ENCODE measurements at regions not wholly inside any gene's neighbourhood (a gene's known extent, or its start where the extent isn't known, plus 50 kb on each side); places are given as distances from the start of the nearest gene placed in this dataset.

DNA sequence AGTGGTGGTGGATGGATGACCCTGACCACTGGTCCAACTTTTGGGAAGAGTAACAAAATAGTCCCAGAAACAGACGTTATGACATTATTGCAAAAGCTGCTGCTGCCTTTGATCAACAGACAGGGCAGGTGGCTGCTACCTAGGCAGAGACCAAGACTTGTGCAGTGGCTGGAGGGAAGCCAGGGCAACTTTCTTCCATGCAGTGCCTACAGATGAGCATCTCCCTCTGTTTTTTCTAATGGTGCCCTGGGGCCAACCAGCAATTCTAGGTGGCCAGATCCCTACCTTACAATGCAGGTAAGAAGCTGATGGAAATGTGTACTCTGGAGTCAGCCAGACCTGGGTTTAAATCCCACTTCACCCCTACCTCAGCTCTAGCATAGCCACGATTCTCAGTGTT, 283.1 kb upstream of the POU3F1 start:
- ATAC-seq, result no peak
- Histone ChIP-seq H3K4me1 (no peaks in the 10 kb centered on the region), H3K27me3 (peaks cover 33% of the 10 kb centered on the region), H3K36me3 (no peaks in the 10 kb centered on the region), H3K9me3 (peaks cover 0 to 8% (median 0%) of the 10 kb centered on the region in 3 donors), H3K4me3 (no peak overlapping the region), H3K27ac (no peak overlapping the region)
- WGBS, 2 donors (ENCODE audit: low coverage in 1 of 2), result 42% methylated on average over 2 of the region's 2 CpGs; no CpG with 5 or more reads in 1 of the 2 donors
- TF ChIP-seq EP300 (IDR thresholded peaks at IDR 0.05) (no peak), POLR2A (IDR thresholded peaks at IDR 0.05) (no peak), POLR2AphosphoS5 (IDR thresholded peaks at IDR 0.05) (no peak)
- TF ChIP-seq, protein P1, sequence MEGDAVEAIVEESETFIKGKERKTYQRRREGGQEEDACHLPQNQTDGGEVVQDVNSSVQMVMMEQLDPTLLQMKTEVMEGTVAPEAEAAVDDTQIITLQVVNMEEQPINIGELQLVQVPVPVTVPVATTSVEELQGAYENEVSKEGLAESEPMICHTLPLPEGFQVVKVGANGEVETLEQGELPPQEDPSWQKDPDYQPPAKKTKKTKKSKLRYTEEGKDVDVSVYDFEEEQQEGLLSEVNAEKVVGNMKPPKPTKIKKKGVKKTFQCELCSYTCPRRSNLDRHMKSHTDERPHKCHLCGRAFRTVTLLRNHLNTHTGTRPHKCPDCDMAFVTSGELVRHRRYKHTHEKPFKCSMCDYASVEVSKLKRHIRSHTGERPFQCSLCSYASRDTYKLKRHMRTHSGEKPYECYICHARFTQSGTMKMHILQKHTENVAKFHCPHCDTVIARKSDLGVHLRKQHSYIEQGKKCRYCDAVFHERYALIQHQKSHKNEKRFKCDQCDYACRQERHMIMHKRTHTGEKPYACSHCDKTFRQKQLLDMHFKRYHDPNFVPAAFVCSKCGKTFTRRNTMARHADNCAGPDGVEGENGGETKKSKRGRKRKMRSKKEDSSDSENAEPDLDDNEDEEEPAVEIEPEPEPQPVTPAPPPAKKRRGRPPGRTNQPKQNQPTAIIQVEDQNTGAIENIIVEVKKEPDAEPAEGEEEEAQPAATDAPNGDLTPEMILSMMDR (IDR thresholded peaks at IDR 0.05), result no peak

DNA sequence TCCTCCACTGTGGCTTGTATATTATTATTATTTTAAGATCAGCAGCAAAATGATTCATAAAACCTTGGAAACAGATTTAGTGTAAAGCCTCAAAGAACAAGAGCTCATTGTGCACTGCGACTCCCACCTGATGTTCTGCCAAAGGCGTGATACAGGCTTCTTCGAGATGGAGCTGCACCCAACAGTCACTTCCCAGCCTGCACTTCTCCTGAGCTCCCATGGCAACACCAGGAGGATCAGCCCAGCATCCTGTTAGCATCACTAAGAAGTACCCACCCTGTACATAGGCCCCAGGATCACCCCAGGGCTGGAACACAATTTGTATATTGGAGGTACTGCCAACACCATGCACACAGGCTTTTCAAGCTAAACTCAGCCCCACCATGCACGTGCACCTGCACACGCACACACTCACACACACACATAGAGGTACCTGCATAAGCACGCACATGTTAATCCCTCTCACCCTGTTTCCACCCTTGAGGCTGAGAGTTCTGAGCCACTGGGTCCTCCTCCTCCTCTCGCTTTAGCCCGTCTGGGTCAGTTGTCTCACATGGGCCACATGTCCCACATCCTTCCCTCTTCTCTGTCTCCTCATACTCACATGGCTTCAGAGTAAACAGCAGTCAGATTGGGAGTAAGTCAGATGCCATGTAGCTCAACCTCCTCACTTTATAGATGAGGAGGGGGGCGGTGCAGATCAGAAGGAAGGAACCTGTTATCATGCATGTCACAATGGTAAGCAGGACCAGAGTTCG, 281.9 kb upstream of the POU3F1 start:
- Histone ChIP-seq H3K36me3 (no peaks in the 10 kb centered on the region), H3K27ac (no peak overlapping the region), H3K9me3 (peaks cover 0 to 9% (median 0%) of the 10 kb centered on the region in 3 donors), H3K27me3 (peaks cover 33% of the 10 kb centered on the region), H3K4me1 (no peaks in the 10 kb centered on the region), H3K4me3 (no peak overlapping the region)
- ATAC-seq, result no peak
- 57 to 74% methylated on average over 5 to 9 of the region's 10 CpGs for WGBS, 2 donors (ENCODE audit: low coverage in 1 of 2)
- no peak for TF ChIP-seq POLR2A (IDR thresholded peaks at IDR 0.05)
- no peak for TF ChIP-seq POLR2AphosphoS5 (IDR thresholded peaks at IDR 0.05)
- TF ChIP-seq, protein P1 (IDR thresholded peaks at IDR 0.05), result no peak
- TF ChIP-seq EP300 (IDR thresholded peaks at IDR 0.05), result no peak

DNA sequence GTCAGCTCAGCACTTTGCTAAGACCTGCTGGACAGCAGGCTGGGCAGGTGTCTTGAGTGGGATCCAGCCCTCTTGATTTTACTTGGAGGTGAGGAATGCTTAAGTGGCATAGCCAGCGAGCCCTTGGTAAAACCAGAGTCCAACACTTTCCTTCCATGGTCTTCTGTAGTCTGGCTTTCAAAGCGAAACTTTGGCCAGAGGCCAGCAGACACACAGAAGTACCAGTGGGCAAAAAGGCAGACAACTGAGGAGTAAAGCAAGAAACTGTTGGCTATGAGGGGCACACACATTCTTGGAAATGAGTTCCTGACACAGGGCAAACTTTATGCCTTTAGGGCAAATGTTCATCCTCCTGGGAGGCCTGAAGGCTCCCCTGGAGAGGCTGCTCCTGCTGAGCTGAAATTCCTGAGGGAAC, 281.0 kb upstream of the POU3F1 start:
- peaks cover 0 to 9% (median 0%) of the 10 kb centered on the region in 3 donors for H3K9me3 ChIP-seq
- no peak for ATAC-seq
- peaks cover 31% of the 10 kb centered on the region for H3K27me3 ChIP-seq
- no peak for TF ChIP-seq POLR2AphosphoS5 (IDR thresholded peaks at IDR 0.05)
- TF ChIP-seq, protein P1 (IDR thresholded peaks at IDR 0.05), result no peak
- no peak for TF ChIP-seq EP300 (IDR thresholded peaks at IDR 0.05)
- TF ChIP-seq POLR2A (IDR thresholded peaks at IDR 0.05), result no peak
- WGBS, 2 donors (ENCODE audit: low coverage in 1 of 2), result 43 to 89% methylated on average over 1 to 2 of the region's 2 CpGs
- no peaks in the 10 kb centered on the region for H3K36me3 ChIP-seq
- H3K4me3 ChIP-seq, result no peak overlapping the region
- H3K4me1 ChIP-seq, result no peaks in the 10 kb centered on the region
- H3K27ac ChIP-seq, result no peak overlapping the region

DNA sequence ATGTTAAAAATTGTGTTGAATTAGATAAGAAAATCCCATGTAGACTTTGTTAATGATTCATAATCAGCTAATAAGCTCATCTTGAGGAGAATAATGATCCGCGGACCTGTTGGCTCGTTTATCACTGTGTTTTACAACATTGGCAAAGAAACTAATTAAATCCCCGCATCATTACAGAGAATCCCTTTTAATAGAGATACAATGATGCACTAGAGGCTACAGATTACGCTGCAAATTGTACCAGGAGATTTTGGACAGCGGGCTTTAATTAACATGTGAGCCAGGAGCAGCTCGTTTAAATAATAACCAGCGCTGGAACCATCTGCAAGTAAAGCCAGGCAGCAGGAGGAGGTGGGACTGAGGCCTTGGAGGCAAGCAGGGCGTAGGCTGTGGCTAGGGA, 280.3 kb upstream of the POU3F1 start:
- Histone ChIP-seq H3K4me3 (no peak overlapping the region), H3K4me1 (no peaks in the 10 kb centered on the region), H3K9me3 (peaks cover 0 to 9% (median 0%) of the 10 kb centered on the region in 3 donors), H3K27me3 (peaks cover 28% of the 10 kb centered on the region), H3K36me3 (no peaks in the 10 kb centered on the region), H3K27ac (no peak overlapping the region)
- TF ChIP-seq, protein P1 (IDR thresholded peaks at IDR 0.05), result no peak
- WGBS, 2 donors (ENCODE audit: low coverage in 1 of 2), result 93% methylated on average over 7 to 9 of the region's 9 CpGs
- ATAC-seq, result no peak

DNA sequence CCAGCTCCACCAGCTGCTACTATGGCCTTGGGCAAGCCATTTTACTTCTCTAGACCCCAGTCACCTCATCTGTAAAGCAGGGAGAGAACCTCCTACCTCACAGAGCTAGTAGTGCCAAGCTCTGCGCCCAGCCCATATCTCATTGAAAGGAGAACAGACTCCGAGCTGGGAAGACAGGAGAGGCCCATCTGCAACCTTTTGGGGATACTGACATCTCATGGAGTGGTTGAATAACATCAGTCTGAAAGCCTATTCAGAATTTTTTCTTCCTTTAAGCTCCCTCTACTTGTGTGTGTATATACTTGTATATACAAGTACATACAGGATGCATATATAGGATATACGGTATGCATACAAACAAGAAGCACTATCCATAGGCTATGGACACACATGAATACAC, 279.5 kb upstream of the POU3F1 start:
- WGBS, 2 donors (ENCODE audit: low coverage in 1 of 2), result 8 to 64% methylated on average over 2 to 3 of the region's 3 CpGs
- Histone ChIP-seq H3K27me3 (peaks cover 24% of the 10 kb centered on the region), H3K4me3 (no peak overlapping the region), H3K36me3 (no peaks in the 10 kb centered on the region), H3K9me3 (peaks cover 0 to 9% (median 0%) of the 10 kb centered on the region in 3 donors), H3K27ac (no peak overlapping the region), H3K4me1 (no peaks in the 10 kb centered on the region)
- no peak for ATAC-seq
- TF ChIP-seq POLR2AphosphoS5 (IDR thresholded peaks at IDR 0.05) (no peak), EP300 (IDR thresholded peaks at IDR 0.05) (no peak), POLR2A (IDR thresholded peaks at IDR 0.05) (no peak)
- TF ChIP-seq, protein P1 (IDR thresholded peaks at IDR 0.05), result no peak
